ENCODE measurements at regions not wholly inside any gene's neighbourhood (a gene's known extent, or its start where the extent isn't known, plus 50 kb on each side); places are given as distances from the start of the nearest gene placed in this dataset.
"Not testable (repeated sequence)": the region's sequence is repeated elsewhere in the genome, so short reads cannot be mapped to it uniquely, and the experiment has no call there.

DNA sequence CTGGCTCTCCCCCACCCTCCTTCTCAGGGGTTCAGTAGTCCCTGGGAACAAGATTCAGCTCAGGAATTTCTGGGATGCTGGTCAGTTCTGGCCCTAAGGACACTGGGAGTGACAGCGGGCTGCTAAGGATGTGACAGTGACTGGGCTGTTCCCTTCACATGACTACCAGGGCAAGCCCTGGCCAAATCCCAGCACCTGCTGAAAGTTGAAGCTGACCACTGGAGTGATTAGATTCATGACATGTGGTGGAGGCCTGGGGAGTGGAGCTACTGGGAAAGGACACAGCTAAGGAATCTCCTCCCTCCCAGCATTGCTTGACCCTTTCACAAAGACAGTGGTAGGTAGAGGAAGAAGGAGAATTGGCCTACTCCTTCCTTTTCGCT, 204.9 kb downstream of the DAD1 start:
- no peak for DNase-seq

DNA sequence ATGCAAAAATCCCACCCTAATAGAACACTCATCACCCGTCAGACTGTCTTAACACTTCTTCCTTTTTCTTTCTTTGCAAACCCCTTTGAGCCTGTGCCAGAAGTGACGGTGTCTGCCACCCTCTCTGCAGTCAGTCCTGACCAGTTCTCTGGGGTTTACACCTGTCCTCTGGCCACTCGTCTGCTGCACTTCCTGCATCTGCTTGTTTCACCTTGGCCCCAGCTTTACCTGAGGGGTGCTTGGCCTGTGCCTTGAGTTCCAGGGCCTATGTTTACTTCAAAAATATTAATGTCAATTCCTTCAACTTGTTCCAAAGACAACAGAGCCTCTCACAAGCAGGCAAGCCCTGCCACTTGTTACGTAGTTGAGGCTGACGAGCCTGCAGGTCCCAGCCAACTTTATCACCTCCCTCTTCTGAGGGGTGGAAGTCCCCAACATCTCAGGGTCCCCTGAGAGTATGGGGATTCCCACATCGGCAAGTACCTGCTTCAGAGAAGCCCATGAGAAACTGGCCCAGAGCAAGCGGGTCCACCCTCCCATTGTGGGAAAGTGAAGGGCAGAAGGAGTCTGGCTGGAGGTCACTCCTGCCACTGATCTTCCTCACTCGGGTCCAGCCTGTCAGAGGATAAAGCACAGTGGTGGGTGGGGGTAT, 205.4 kb downstream of the DAD1 start:
- peak; percentile 20 for DNase-seq

DNA sequence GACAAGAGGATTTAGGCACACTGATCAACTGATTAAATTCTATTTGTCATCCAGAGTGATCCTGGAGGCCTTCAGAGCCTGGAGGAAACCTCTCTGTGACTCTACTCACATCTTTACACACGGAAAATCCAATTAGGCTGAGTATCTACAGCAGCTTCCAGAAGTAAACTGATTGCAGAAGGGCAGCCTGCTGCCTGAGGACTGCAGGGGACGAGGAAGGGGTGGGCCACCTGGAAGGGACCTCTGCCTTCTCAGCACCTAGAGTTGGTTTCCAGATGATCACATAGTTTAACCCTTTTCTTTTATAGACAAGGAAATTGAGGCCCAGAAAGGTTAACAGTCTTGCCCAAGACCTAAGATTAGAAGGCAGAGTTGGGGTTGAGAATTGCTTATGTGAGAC, 206.1 kb downstream of the DAD1 start:
- DNase-seq, result no peak

DNA sequence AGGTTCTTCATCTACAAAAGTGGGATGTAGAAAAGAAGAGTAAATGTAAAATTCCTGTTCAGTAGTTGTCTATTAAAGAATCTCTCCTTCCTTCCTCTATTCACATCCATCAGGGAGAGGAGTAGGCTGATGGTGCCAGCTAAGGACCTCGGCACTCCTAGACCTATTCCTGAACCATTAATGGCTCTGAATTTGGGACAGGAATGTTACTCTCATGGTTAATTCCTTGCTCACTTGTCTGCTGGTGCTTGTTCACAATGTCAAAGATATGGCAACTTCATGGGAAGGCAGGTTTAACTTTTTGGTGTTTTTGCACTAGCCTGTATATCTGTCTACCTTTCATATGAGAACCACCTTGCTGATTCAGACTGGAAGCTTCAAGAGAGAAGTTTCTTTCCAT, 206.6 kb downstream of the DAD1 start:
- DNase-seq, result no peak

DNA sequence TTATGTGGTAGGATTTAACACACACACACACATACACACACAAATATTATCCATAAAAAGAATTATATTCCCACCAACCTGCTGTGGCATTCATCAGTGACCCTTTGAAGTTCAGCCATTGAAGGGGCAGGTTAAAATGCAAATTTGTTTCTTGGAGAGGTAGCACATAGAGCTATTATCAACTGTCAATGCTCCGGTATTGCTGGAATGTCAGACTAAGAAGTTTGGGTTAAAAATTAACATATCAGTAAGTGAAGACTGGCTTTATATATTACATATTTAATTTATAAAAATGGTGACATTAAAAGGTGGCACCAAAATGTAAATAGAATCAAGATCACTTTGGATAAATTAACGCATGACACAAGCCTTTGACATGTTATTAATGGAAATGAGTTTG, 207.3 kb downstream of the DAD1 start:
- no peak for DNase-seq

DNA sequence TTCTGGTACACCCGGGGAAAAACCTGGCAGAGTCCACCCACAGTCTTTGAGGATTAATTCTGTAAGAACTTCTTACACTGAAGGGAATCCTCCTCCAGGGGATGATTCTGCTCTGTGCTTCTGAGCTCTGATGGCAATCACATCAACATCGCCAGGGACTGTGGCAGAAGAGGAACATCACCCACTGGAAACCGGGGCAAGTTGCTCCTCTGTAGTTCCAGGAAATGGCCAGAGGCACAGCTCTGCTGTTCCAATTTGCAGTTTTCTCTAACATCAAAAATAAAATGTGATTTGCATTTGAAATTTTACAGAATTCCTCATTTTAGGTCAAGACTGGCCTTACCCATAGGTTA, 207.6 kb downstream of the DAD1 start:
- DNase-seq, result no peak

DNA sequence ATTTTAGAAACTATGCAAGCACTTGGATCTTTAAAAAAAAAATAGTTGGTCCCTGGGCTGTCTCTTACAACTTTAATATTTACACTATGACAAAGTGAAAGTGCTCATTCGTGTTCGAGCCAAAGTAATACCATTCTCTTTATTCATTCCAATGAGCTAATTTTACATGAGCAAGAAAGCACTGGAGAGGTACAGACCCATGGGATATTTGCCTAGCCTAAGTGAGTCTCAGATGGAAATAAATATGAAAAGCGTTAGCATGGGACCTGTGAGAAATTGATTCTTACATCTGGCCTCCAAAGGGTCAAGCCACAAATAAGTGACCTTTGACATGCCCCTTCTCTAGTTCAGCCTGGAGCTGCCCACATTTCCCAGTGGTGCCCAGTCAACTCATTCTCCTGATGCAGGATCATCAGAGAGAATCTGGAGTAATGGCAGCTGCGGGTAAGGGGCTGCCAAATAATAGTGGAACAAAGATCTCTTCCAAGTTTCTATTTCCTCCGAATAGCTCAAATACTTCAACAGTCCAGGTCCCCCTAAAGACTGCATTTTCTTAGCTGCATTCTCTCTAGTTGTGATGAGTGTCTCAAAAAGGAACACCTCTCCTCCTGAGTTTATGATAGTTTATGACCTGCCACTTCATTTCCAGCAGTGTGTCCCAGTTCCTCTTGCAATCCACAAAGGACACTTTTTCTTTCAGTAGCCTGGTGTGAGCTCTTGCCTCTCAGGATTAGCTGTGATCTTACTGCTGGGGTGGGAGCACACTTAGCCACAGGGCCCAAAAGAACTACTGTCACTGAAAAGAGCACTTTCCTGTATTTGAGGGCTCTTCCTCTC, 208.2 kb downstream of the DAD1 start:
- DNase-seq, result no peak

DNA sequence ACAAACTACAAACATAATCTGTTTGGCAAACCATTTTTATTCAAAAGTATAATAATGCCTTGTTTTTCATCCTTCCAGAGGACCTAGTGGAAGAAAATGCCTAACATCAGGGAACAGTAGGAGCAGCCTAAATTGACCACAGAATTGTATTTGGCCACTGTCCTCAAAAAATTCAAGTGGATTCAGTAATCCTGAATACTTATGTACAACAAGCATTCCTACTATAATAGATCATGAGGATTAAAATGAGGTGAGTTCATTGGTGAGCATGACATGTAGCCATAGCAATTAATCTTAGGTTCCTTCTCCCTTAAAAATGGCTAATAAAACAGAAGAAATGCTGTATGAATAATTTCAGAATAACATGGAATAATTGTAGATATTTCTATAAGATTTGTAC, 209.3 kb downstream of the DAD1 start:
- no peak for DNase-seq

DNA sequence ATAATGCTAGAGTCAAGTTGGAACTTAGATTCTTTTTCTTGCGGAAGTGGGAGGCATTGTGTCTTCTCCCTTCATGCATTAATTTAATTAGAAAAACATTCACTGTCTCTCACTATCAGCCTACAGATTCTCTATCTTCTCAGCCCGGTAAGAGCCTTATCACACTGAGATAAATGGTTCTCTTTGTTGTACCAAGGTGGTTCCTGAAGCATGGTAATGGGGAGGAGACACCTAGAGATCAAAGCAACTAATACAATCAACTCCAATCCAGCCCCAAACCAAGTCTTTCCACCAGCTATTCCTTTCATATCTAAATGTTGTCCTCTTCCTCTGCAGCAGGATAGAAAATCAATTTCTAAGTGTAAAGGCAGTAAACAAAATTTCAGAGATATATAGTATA, 210.8 kb downstream of the DAD1 start:
- no peak for DNase-seq

DNA sequence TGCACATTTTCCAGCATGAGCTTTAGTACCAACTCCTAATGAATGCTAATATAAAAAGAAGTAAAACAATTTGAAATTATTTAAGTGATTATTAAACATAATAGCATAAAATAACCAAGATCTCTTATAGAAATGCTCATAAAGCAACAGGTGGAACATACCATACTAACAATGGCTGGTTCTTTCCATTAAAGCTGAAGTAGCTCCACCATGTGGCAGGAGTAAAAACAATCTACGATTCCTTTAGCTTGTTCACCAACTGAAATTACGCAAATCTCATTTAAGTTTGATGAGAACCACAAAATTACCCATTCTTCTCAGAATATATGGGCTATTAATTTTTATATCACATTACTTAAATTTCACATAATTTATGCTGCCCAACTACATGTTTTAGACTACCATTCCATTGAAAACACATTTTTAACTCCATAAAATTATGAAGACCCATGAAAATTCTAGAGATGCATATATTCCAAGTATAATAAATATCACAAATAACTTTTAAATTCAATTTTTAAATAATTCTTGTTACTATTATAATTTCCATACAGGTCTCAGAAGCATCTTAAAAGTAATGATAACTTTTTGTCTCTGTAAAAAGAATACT, 213.6 kb downstream of the DAD1 start:
- peak; percentile 18 for DNase-seq

DNA sequence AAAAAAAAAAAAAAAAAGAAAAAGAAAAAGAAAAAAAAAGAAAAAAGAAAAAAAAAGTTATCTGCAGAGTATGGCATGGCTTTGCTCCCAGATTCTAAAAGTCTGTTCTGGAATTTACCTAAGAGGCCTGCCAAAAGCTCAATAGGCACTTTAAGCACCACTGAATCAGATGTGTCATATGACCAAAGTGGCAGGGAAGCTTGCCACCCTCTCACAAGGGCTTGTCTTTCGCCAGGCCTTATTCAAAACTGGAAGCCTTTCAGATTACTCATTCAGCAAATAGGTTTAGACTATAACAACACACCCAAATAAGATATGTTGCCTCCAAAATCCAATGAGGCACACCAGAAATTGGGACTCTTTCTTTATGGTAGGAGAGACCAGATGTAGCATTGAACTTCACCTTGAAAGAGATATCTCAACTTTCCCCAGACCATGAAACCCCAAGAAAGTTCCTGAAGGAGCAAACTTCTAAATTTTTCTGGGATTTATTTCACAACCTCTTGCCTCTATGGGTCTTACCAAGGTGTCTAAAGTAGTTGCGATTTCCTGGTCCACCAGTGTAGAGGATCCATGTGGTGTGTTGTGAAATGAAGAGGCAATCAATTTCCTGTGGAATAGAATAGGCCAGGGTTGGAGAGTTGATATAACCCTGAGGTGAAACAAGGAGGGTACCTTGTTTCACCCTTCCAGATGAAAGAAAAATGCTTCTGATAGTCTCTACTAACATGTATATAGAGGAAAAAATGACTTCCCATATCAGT, 218.8 kb downstream of the DAD1 start:
- DNase-seq, result no peak

DNA sequence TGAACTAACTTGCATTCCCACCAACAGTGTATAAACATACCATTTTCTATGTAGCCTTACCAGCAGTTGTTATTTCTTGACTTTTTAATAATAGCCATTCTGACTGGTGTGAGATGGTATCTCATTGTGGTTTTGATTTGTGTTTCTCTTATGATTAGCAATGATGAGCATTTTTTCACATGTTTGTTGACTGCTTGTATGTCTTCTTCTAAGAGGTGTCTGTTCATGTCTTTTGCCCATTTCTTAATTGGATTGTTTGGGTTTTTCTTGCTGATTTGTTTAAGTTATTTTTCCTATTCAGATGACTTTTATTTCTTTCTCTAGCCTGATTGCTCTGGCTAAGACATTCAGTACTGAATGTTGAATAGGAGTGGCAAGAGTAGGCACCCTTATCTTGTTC, 230.3 kb downstream of the DAD1 start:
- no peak for DNase-seq

DNA sequence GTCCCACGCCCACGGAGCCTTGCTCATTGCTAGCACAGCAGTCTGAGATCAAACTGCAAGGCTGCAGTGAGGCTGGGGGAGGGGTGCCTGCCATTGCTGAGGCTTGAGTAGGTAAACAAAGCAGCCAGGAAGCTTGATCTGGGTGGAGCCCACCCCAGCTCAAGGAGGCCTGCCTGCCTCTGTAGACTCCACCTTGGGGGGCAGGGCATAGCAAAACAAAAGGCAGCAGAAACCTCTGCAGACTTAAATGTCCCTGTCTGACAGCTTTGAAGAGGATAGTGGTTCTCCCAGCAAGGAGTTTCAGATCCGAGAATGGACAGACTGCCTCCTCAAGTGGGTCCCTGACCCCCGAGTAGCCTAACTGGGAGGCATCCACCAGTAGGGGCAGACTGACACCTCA, 239.7 kb downstream of the DAD1 start:
- DNase-seq, result not testable (repeated sequence)

DNA sequence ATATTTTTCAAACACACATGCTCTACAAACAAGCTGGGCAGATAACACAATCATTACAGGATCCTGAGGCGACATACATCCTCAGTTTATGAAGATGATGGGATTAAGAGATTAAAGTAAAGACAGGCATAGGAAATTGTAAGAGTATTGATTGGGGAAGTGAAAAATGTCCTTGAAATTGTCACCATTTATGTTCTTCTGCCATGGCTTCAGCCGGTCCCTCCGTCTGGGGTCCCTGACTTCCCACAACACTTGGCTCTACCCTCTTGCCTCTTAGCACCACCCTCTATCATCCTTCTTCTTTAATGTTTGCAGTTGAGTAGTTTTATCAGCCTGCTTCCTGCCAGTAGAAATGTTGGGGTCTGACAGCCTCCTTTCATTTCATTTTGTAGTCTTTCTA, 244.4 kb downstream of the DAD1 start:
- no peak for DNase-seq

DNA sequence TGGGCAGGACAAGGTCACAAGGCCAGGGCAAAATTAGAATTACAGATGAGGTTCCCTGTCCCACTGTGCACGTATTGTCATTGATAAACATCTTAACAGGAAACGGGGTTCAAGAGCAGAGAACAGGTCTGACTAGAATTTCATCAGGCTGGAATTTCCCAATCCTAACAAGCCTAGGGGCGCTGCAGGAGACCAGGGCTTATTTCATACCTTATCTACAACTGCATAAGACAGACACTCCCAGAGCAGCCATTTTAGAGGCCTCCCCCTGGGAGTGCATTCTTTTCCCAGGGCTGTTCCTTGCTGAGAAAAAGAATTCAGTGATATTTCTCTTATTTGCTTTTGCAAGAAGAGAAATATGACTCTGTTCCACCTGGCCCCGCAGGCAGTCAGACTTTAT, 244.8 kb downstream of the DAD1 start:
- DNase-seq, result not testable (repeated sequence)

DNA sequence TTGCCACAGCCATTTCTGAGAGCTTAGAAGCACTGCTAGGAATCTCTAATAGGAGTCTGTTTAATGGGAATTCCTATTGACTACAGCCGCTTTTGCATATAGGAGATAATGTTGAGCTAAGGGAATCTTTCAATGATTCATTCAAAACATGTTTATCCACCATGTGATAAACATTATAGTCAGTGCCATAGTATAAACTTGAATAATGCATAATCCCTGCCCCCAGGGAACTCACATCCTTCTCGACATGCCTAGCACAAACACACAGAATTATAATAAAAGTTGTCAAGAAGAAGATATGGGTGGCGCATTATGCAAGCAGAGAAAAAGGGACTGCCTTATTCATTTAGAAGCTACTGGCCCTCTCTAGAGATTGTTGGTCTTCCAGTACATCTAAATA, 248.0 kb downstream of the DAD1 start:
- no peak for DNase-seq

DNA sequence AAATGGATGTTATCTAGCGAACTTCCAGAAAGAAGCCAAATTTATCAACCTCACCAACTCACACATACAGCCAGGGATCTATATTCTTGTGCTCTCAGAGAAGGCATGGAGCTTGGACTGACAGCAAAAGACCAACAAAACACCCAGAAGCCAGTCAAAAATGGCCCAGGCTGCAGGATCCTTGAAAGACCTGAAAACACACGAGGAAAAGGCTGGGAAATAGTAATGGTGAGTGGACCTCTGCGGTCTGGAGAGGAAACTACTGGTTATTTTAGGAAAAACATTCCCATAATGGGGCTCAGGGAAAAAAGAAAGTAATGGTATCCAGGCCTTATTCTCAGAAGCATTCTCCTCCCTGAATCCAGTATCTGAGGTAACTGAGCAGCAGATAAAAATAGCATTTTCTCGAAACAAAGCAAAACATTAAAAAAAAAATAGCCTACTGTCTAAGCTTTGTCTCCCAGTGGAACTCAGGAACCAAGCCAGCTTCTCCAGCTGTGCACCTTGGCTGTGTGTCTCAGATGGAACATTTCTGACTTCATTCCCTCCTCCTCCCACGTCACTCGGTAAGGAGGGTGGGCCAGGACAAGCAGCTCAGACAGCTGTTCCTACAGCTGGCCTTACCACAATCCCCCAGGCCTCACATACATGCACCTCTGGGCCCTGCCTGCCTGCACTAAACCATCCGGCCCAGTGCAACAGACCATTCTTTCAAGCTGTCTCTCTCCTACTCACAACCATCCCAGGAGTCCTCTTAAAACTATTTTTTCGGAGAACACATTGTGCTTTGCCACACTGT, 249.9 kb downstream of the DAD1 start:
- no peak for DNase-seq

DNA sequence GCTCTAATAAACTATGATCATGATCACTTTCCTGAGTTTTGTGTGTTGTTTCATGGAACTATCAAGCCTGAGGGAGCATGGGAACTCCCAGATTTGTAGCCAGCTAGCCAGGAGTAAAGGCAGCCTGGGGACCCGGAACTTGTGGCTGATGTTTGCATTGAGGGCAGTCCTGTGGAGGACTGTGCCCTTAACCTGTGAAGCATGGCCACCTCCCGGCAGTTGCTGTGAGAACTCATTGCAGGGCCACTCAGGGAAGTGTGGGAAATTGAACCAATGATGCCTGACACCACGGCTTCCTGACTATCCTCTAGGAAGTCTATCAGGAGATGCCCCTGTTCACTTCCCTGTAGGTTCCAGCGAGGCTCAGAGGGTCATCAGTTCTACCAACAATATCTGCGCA, 250.6 kb downstream of the DAD1 start:
- no peak for DNase-seq

DNA sequence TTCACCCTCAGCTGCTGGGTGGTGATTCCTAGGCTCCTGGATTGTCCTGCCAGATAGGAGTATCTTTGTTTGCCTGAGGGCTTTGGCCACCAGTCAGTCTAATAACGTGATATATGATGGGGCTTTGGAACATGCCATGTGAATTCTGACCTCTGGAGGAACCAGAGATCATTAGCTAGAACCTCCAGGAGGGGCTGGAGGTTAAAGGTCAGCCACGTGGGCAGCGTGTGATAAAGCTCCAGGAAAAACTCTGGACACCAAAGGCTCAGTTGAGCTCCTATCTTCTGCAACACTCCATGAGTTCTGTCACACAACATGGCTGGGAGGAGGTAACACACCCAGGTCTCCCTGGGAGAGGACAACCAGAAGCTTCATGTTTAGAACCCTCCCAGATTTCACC, 251.1 kb downstream of the DAD1 start:
- DNase-seq, result no peak

DNA sequence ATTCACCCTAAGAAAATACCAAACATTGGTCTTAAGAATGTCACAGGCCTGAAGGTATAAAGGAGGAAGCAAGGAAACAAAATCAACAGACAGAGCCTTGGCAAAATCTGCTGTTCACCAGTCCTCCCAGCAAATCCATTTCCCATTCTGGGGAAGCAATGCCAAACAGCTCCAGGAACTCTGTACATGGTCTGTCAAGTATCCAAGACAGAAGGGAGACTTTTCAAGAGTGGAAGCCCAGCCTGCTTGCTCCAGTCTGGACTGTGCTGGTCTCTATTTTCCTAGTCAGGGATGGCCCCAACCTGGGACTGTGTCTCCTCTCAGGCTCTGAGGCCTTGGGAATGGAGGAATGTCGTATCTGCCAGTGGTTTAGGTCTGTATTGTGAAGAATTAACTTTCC, 251.5 kb downstream of the DAD1 start:
- no peak for DNase-seq

DNA sequence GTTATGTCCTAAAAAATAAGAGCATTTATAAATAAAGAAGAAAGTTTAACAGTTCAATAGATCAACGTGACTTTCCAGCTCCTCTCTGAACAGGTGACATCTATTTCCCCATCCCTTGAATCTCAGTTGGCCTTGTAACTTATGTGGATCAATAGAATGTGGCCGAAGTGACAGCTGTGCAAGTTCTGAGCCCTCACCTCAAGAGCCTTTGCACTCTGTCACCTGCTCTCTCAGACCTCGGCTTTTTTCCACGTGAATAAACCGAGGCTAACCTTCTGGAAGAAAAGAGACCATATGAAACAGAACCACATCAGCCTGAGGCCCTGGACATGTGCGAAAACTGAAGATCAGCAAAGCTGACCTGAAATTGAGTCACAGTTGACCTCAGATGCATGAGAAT, 253.0 kb downstream of the DAD1 start:
- no peak for DNase-seq

DNA sequence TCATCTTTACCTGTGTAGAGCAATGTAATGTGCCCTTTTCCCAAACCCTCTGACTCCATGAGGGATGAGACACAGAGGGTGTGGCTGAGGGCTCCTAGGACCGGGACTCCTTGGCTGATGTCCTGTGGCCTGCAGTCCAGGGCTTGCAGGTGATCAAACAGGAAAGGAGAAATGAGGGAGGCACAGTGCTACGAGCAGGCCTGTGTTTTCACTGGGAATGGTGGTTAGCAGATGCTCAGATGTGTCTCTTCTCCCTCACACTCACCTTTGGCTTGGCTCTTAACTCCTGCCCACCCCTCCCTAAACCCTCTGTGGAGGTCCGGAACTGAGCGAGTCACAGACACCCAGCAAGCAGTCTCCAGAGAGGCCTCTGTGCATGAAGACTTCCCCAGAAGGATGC, 254.4 kb downstream of the DAD1 start:
- no peak for DNase-seq

DNA sequence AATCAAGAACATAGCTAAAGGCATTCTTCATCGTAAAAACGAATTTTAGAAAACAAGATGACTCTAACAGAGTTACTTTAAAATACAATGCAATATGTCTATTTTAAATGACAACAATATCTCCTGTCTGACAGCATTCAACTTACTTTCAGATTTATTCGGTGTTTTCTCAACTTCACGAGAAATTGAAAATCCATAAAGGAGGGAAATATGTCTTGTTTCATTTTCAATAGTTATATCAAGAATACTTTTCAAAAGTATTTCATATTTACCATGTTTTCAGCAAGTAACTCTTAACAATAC, 254.8 kb downstream of the DAD1 start:
- no peak for DNase-seq
